ENCODE measurements at regions not wholly inside any gene's neighbourhood (a gene's known extent, or its start where the extent isn't known, plus 50 kb on each side); places are given as distances from the start of the nearest gene placed in this dataset.

- TF ChIP-seq ZNF446 (CRISPR knock-in tag; IDR thresholded peaks at IDR 0.05) (no peak), CTCF (CRISPR knock-in tag; IDR thresholded peaks at IDR 0.05) (no peak), POLR2A (IDR thresholded peaks at IDR 0.05; ENCODE audit: insufficient read depth in 1 of 2, low read depth in 2 of 2, low read length in 2 of 2) (no peak), ZNF543 (CRISPR knock-in tag; IDR thresholded peaks at IDR 0.05) (no peak), MXI1 (IDR thresholded peaks at IDR 0.05; ENCODE audit: borderline replicate concordance, low read depth, low read length) (no peak), POLR2AphosphoS5 (IDR thresholded peaks at IDR 0.05; ENCODE audit: low read depth, low read length) (no peak), PCBP2 (optimal IDR thresholded peaks at IDR 0.05; ENCODE audit: low read depth, low read length, poor library complexity, severe bottlenecking) (no peak), KAT2B (IDR thresholded peaks at IDR 0.05; ENCODE audit: borderline replicate concordance, low read depth, low read length) (no peak), ATM (IDR thresholded peaks at IDR 0.05; ENCODE audit: borderline replicate concordance) (no peak)
- TF ChIP-seq, protein P1, sequence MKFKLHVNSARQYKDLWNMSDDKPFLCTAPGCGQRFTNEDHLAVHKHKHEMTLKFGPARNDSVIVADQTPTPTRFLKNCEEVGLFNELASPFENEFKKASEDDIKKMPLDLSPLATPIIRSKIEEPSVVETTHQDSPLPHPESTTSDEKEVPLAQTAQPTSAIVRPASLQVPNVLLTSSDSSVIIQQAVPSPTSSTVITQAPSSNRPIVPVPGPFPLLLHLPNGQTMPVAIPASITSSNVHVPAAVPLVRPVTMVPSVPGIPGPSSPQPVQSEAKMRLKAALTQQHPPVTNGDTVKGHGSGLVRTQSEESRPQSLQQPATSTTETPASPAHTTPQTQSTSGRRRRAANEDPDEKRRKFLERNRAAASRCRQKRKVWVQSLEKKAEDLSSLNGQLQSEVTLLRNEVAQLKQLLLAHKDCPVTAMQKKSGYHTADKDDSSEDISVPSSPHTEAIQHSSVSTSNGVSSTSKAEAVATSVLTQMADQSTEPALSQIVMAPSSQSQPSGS (CRISPR knock-in tag; IDR thresholded peaks at IDR 0.05): no peak
These were observed 100.9 kb upstream of the SERTAD2 start for GRCh38 chr2:64754570-64754969.

Data from HepG2 (cell line).